GM12892 (cell line): ENCODE measurements at regions not wholly inside any gene's neighbourhood (a gene's known extent, or its start where the extent isn't known, plus 50 kb on each side); places are given as distances from the start of the nearest gene placed in this dataset.

ENCODE experiments used
- POLR2A ChIP-seq: IDR thresholded peaks from 2 replicates; pipeline ENCODE4 v1.6.1; 2011; ENCODE audit warnings: low read depth, low read length, control low read depth
- POLR2AphosphoS5 ChIP-seq: IDR thresholded peaks from 2 replicates; pipeline ENCODE4 v1.6.1; 2011; ENCODE audit warnings: low read depth, low read length, control low read depth
- TAF1 ChIP-seq: IDR thresholded peaks from 2 replicates; pipeline ENCODE4 v1.6.1; 2011; ENCODE audit warnings: low read depth, mild to moderate bottlenecking, control low read depth, low read length, borderline replicate concordance

GRCh38 chr3:164196477-164196876 is 881.8 kb downstream of the SI start:
- TF ChIP-seq POLR2AphosphoS5 (no peak), POLR2A (no peak), TAF1 (no peak)
